ENCODE measurements at regions not wholly inside any gene's neighbourhood (a gene's known extent, or its start where the extent isn't known, plus 50 kb on each side); places are given as distances from the start of the nearest gene placed in this dataset.

- Histone ChIP-seq H3K9me3 (ENCODE audit: control extremely low read depth in 1 of 3, control insufficient read depth in 2 of 3, insufficient read depth in 1 of 3, low read length in 2 of 3) (peaks cover 1 to 12% (median 4%) of the 10 kb centered on the region in 3 donors), H4K20me1 (ENCODE audit: control insufficient read depth, insufficient read depth, low read length, poor library complexity, severe bottlenecking) (no peaks in the 10 kb centered on the region), H3K27me3 (replicated peaks in 1 of 4; ENCODE audit: control extremely low read depth in 1 of 4, control insufficient read depth in 3 of 4, insufficient read depth in 4 of 4, low read length in 3 of 4) (no peaks in the 10 kb centered on the region), H3K27ac (ENCODE audit: low read length in 2 of 2) (no peak overlapping the region), H3K4me1 (ENCODE audit: control insufficient read depth in 2 of 2, insufficient read depth in 2 of 2, low read length in 2 of 2) (no peaks in the 10 kb centered on the region), H3K4me3 (ENCODE audit: control extremely low read depth in 1 of 5, extremely low read depth in 1 of 5, insufficient read depth in 1 of 5, low read depth in 2 of 5, low read length in 4 of 5) (no peak overlapping the region), H3K9ac (ENCODE audit: low read length) (no peak overlapping the region), H3K4me2 (replicated peaks; ENCODE audit: low read depth, low read length, poor library complexity, severe bottlenecking) (no peak overlapping the region), H2AFZ (ENCODE audit: insufficient read depth, low read depth, low read length, poor library complexity, severe bottlenecking) (no peak overlapping the region), H3K79me2 (ENCODE audit: control insufficient read depth, insufficient read depth, low read length) (no peaks in the 10 kb centered on the region), H3K36me3 (replicated peaks in 1 of 2; ENCODE audit: control extremely low read depth in 1 of 2, control insufficient read depth in 1 of 2, extremely low read depth in 1 of 2, insufficient read depth in 2 of 2, low read length in 1 of 2) (no peaks in the 10 kb centered on the region)
- Mint-ChIP-seq H3K27me3 (peaks cover 3% of the 10 kb centered on the region), H3K4me1 (no peaks in the 10 kb centered on the region), H3K27ac (no peak overlapping the region), H3K9me3 (ENCODE audit: insufficient read depth) (peaks cover 8% of the 10 kb centered on the region), H3K4me3 (no peak overlapping the region)
- ATAC-seq (ENCODE audit: low read depth), result no peak
- CTCF ChIA-PET, result no interaction called here
- 83% methylated on average over 5 of the region's 5 CpGs for WGBS (ENCODE audit: insufficient coverage)
- intact Hi-C loops (cut with micrococcal nuclease), result no loop called here
- TF ChIP-seq EZH2 (IDR thresholded peaks at IDR 0.05; ENCODE audit: borderline replicate concordance, insufficient read depth, low read depth, low read length, poor library complexity, severe bottlenecking), result no peak
- no peak for TF ChIP-seq CTCF (IDR thresholded peaks at IDR 0.05)
- DNase-seq, result no peak
- POLR2A ChIA-PET, result no interaction called here
Observed at GRCh38 chr6:166055801-166056200, 111.8 kb downstream of the TBXT start.

- H4K20me1 ChIP-seq (ENCODE audit: control insufficient read depth, insufficient read depth, low read length, poor library complexity, severe bottlenecking), result no peaks in the 10 kb centered on the region
- Mint-ChIP-seq H3K27ac (no peak overlapping the region), H3K27me3 (peaks cover 6% of the 10 kb centered on the region), H3K4me3 (no peak overlapping the region), H3K9me3 (ENCODE audit: insufficient read depth) (peaks cover 8% of the 10 kb centered on the region), H3K4me1 (no peaks in the 10 kb centered on the region)
- DNase-seq (no peak), ATAC-seq (ENCODE audit: low read depth) (no peak)
- H3K27ac ChIP-seq (ENCODE audit: low read length in 2 of 2), result no peak overlapping the region
- no peak overlapping the region for H3K4me2 ChIP-seq (replicated peaks; ENCODE audit: low read depth, low read length, poor library complexity, severe bottlenecking)
- TF ChIP-seq CTCF (IDR thresholded peaks at IDR 0.05) (no peak), EZH2 (IDR thresholded peaks at IDR 0.05; ENCODE audit: borderline replicate concordance, insufficient read depth, low read depth, low read length, poor library complexity, severe bottlenecking) (no peak)
- no peaks in the 10 kb centered on the region for H3K4me1 ChIP-seq (ENCODE audit: control insufficient read depth in 2 of 2, insufficient read depth in 2 of 2, low read length in 2 of 2)
- H3K9me3 ChIP-seq (ENCODE audit: control extremely low read depth in 1 of 3, control insufficient read depth in 2 of 3, insufficient read depth in 1 of 3, low read length in 2 of 3), result peaks cover 1 to 12% (median 4%) of the 10 kb centered on the region in 3 donors
- POLR2A ChIA-PET, result no interaction called here
- no peak overlapping the region for H2AFZ ChIP-seq (ENCODE audit: insufficient read depth, low read depth, low read length, poor library complexity, severe bottlenecking)
- no peaks in the 10 kb centered on the region for H3K27me3 ChIP-seq (replicated peaks in 1 of 4; ENCODE audit: control extremely low read depth in 1 of 4, control insufficient read depth in 3 of 4, insufficient read depth in 4 of 4, low read length in 3 of 4)
- H3K9ac ChIP-seq (ENCODE audit: low read length), result no peak overlapping the region
- no peaks in the 10 kb centered on the region for H3K79me2 ChIP-seq (ENCODE audit: control insufficient read depth, insufficient read depth, low read length)
- intact Hi-C loops (cut with micrococcal nuclease), result no loop called here
- no peak overlapping the region for H3K4me3 ChIP-seq (ENCODE audit: control extremely low read depth in 1 of 5, extremely low read depth in 1 of 5, insufficient read depth in 1 of 5, low read depth in 2 of 5, low read length in 4 of 5)
- CTCF ChIA-PET, result no interaction called here
- no peaks in the 10 kb centered on the region for H3K36me3 ChIP-seq (replicated peaks in 1 of 2; ENCODE audit: control extremely low read depth in 1 of 2, control insufficient read depth in 1 of 2, extremely low read depth in 1 of 2, insufficient read depth in 2 of 2, low read length in 1 of 2)
Observed at GRCh38 chr6:166052837-166053236, 114.8 kb downstream of the TBXT start.

Measured in B cell (primary cell).